WERI-Rb-1 (cell line): ENCODE measurements at regions not wholly inside any gene's neighbourhood (a gene's known extent, or its start where the extent isn't known, plus 50 kb on each side); places are given as distances from the start of the nearest gene placed in this dataset.

Experiments used
- DNase-seq: peaks from one replicate; pipeline ENCODE4 v3.0.0-alpha.2; 2020
- H3K27ac ChIP-seq: fragments of 250-450 bp; sonication (Bioruptor Pico); 2 replicates; pipeline ENCODE4 v1.5.1; 2020; ENCODE audit warnings: mild to moderate bottlenecking, moderate library complexity
- H3K27me3 ChIP-seq: fragments of 250-450 bp; sonication (Bioruptor Pico); 2 replicates; pipeline ENCODE4 v1.5.1; 2021; ENCODE audit warnings: mild to moderate bottlenecking, low read depth, moderate library complexity; ENCODE audit not compliant: insufficient read depth, severe bottlenecking
- H3K36me3 ChIP-seq: fragments of 250-450 bp; sonication (Bioruptor Pico); 2 replicates; pipeline ENCODE4 v1.5.1; 2020; ENCODE audit warnings: mild to moderate bottlenecking, moderate library complexity
- H3K4me3 ChIP-seq: 2 replicates; pipeline ENCODE4 v1.5.1; 2011; ENCODE audit warnings: low read depth, mild to moderate bottlenecking, control low read depth, low read length
- H3K9me3 ChIP-seq: fragments of 250-450 bp; sonication (Bioruptor Pico); 2 replicates; pipeline ENCODE4 v1.5.1; 2021; ENCODE audit warnings: mild to moderate bottlenecking, moderate library complexity; ENCODE audit not compliant: severe bottlenecking
- CTCF ChIP-seq: IDR thresholded peaks from 2 replicates; pipeline ENCODE4 v1.5.1; 2011; ENCODE audit warnings: low read depth, mild to moderate bottlenecking, control low read depth, inconsistent platforms, low read length

- H3K4me3 ChIP-seq = no peak overlapping the region
- H3K27ac ChIP-seq = no peak overlapping the region
- H3K9me3 ChIP-seq = no peaks in the 10 kb centered on the region
- no peak for DNase-seq
- H3K27me3 ChIP-seq = no peaks in the 10 kb centered on the region
- no peaks in the 10 kb centered on the region for H3K36me3 ChIP-seq
- TF ChIP-seq CTCF = no peak
Measured at GRCh38 chr5:57394421-57395210, 88.0 kb downstream of the ACTBL2 start.

- TF ChIP-seq CTCF = no peak
- no peak for DNase-seq
Measured at GRCh38 chr5:57386958-57387357, 95.7 kb downstream of the ACTBL2 start.

GRCh38 chr5:57383093-57383861 lies 99.3 kb downstream of the ACTBL2 start:
- H3K27me3 ChIP-seq = no peaks in the 10 kb centered on the region
- H3K36me3 ChIP-seq = no peaks in the 10 kb centered on the region
- H3K4me3 ChIP-seq = no peak overlapping the region
- H3K9me3 ChIP-seq = no peaks in the 10 kb centered on the region
- H3K27ac ChIP-seq = no peak overlapping the region
- DNase-seq = no peak
- TF ChIP-seq CTCF = no peak

More at GRCh38 chr5:57386958-57387357, 95.7 kb downstream of the ACTBL2 start:
- Histone ChIP-seq H3K9me3 (no peaks in the 10 kb centered on the region), H3K36me3 (no peaks in the 10 kb centered on the region), H3K27me3 (no peaks in the 10 kb centered on the region), H3K4me3 (no peak overlapping the region), H3K27ac (no peak overlapping the region)

- no peak overlapping the region for H3K27ac ChIP-seq
- H3K36me3 ChIP-seq = no peaks in the 10 kb centered on the region
- no peak overlapping the region for H3K4me3 ChIP-seq
- TF ChIP-seq CTCF = no peak
- no peak for DNase-seq
- H3K9me3 ChIP-seq = no peaks in the 10 kb centered on the region
- H3K27me3 ChIP-seq = no peaks in the 10 kb centered on the region
Measured at GRCh38 chr5:57382655-57383054, 100.0 kb downstream of the ACTBL2 start.

GRCh38 chr5:57370376-57370775 lies 112.2 kb downstream of the ACTBL2 start:
- Histone ChIP-seq H3K27ac (no peak overlapping the region), H3K27me3 (no peaks in the 10 kb centered on the region), H3K9me3 (no peaks in the 10 kb centered on the region), H3K4me3 (no peak overlapping the region), H3K36me3 (no peaks in the 10 kb centered on the region)
- TF ChIP-seq CTCF = no peak
- DNase-seq = no peak
